ENCODE measurements at regions not wholly inside any gene's neighbourhood (a gene's known extent, or its start where the extent isn't known, plus 50 kb on each side); places are given as distances from the start of the nearest gene placed in this dataset.

DNA sequence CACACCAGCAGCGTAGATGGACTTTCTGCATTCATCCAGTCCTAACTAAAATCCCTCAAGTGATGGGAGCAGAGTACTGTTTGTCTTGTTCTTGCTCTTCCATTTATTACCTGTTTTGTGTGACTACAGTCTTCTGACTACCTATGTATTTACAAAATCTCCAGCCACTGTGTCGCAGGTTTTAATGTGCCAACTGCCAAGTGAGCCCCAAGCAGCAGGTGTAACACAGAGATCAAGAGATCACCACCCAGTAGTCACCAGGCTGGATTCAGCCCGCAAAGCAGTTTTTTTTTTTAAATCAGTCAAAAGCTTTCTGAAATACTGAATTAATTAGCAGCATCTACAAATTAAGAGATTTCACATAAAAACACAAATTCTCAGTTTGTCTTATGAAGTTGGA lies 724.1 kb upstream of the USP15 start:
- TF ChIP-seq, protein P1, sequence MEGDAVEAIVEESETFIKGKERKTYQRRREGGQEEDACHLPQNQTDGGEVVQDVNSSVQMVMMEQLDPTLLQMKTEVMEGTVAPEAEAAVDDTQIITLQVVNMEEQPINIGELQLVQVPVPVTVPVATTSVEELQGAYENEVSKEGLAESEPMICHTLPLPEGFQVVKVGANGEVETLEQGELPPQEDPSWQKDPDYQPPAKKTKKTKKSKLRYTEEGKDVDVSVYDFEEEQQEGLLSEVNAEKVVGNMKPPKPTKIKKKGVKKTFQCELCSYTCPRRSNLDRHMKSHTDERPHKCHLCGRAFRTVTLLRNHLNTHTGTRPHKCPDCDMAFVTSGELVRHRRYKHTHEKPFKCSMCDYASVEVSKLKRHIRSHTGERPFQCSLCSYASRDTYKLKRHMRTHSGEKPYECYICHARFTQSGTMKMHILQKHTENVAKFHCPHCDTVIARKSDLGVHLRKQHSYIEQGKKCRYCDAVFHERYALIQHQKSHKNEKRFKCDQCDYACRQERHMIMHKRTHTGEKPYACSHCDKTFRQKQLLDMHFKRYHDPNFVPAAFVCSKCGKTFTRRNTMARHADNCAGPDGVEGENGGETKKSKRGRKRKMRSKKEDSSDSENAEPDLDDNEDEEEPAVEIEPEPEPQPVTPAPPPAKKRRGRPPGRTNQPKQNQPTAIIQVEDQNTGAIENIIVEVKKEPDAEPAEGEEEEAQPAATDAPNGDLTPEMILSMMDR (optimal IDR thresholded peaks at IDR 0.05 in 1 of 3, IDR thresholded peaks at IDR 0.05 in 1 of 3, conservative IDR thresholded peaks at IDR 0.05 in 1 of 3; ENCODE audit: extremely low read depth in 1 of 3, insufficient read depth in 2 of 3, low read length in 3 of 3) = no peak
- TF ChIP-seq EZH2 (IDR thresholded peaks at IDR 0.05; ENCODE audit: low read length) = no peak
